ENCODE measurements at regions not wholly inside any gene's neighbourhood (a gene's known extent, or its start where the extent isn't known, plus 50 kb on each side); places are given as distances from the start of the nearest gene placed in this dataset.

DNA sequence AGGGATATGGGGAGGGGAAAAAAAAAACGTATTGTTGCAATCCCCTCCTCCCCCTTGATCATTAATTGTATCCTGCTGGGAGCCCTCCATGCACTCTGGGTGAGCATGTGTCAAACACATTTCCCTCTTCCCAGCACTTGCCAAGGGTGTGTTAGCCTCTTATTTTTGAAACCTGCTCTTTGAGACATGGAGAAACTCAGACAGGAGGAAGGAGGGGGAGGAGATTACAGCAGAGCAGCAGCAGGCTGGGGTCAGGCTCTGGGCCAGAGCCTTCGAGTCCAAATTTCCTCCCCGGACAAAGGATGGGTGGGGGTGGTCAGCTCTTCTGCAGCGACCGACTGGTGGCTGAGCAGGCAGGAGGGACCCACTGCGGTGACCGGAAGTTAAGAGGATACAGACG, 64.7 kb downstream of the SOX9 start:
- TF ChIP-seq, protein P1, sequence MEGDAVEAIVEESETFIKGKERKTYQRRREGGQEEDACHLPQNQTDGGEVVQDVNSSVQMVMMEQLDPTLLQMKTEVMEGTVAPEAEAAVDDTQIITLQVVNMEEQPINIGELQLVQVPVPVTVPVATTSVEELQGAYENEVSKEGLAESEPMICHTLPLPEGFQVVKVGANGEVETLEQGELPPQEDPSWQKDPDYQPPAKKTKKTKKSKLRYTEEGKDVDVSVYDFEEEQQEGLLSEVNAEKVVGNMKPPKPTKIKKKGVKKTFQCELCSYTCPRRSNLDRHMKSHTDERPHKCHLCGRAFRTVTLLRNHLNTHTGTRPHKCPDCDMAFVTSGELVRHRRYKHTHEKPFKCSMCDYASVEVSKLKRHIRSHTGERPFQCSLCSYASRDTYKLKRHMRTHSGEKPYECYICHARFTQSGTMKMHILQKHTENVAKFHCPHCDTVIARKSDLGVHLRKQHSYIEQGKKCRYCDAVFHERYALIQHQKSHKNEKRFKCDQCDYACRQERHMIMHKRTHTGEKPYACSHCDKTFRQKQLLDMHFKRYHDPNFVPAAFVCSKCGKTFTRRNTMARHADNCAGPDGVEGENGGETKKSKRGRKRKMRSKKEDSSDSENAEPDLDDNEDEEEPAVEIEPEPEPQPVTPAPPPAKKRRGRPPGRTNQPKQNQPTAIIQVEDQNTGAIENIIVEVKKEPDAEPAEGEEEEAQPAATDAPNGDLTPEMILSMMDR (IDR thresholded peaks at IDR 0.05): no peak
- TF ChIP-seq EP300 (IDR thresholded peaks at IDR 0.05): no peak

All from ovary (tissue), 3 donors.